ENCODE measurements at regions not wholly inside any gene's neighbourhood (a gene's known extent, or its start where the extent isn't known, plus 50 kb on each side); places are given as distances from the start of the nearest gene placed in this dataset.

- no peak for TF ChIP-seq EZH2phosphoT487 (IDR thresholded peaks at IDR 0.05; ENCODE audit: low read length)
- TF ChIP-seq EZH2 (optimal IDR thresholded peaks at IDR 0.05; ENCODE audit: low read depth, low read length): no peak
- no peak for TF ChIP-seq CTCF (IDR thresholded peaks at IDR 0.05; ENCODE audit: low read length)
These were observed 1255.8 kb upstream of the CDH8 start for GRCh38 chr16:63292036-63292435.
